Hepatocyte (in vitro differentiated cells): ENCODE measurements at regions not wholly inside any gene's neighbourhood (a gene's known extent, or its start where the extent isn't known, plus 50 kb on each side); places are given as distances from the start of the nearest gene placed in this dataset.
"Not testable (repeated sequence)": the region's sequence is repeated elsewhere in the genome, so short reads cannot be mapped to it uniquely, and the experiment has no call there.

Experiments
- DNase-seq: peaks from one replicate; pipeline ENCODE4 v3.0.0-alpha.2; 2016; ENCODE audit warnings: low spot score
- H2AFZ ChIP-seq: fragments of 200-600 bp; sonication (generic); 2 replicates; pipeline ENCODE4 v1.6.0; 2016; ENCODE audit warnings: antibody characterized with exemption, mild to moderate bottlenecking
- H3K27ac ChIP-seq: fragments of 200-600 bp; sonication (generic); 2 replicates; pipeline ENCODE4 v1.5.1; 2016; ENCODE audit warnings: mild to moderate bottlenecking
- H3K27me3 ChIP-seq: fragments of 200-600 bp; sonication (generic); 2 replicates; pipeline ENCODE4 v1.6.1; 2016
- H3K36me3 ChIP-seq: fragments of 200-600 bp; sonication (generic); replicated peaks from 2 replicates; pipeline ENCODE4 v1.5.1; 2016; ENCODE audit warnings: low read depth; ENCODE audit not compliant: insufficient read depth
- H3K4me1 ChIP-seq: fragments of 200-600 bp; sonication (generic); 2 replicates; pipeline ENCODE4 v1.5.1; 2016; ENCODE audit warnings: mild to moderate bottlenecking, moderate library complexity; ENCODE audit not compliant: insufficient read depth
- H3K4me2 ChIP-seq: fragments of 200-600 bp; sonication (generic); 2 replicates; pipeline ENCODE4 v1.6.0; 2016
- H3K4me3 ChIP-seq: fragments of 200-600 bp; sonication (generic); 2 replicates; pipeline ENCODE4 v1.5.1; 2016; ENCODE audit warnings: mild to moderate bottlenecking
- H3K79me2 ChIP-seq: fragments of 200-600 bp; sonication (generic); 2 replicates; pipeline ENCODE4 v1.6.0; 2017; ENCODE audit warnings: mild to moderate bottlenecking
- H3K9me2 ChIP-seq: fragments of 200-600 bp; sonication (generic); replicated peaks from 2 replicates; pipeline ENCODE4 v1.6.0; 2017; ENCODE audit warnings: mild to moderate bottlenecking; ENCODE audit not compliant: insufficient read depth
- H3K9me3 ChIP-seq: fragments of 200-600 bp; sonication (generic); 2 replicates; pipeline ENCODE4 v1.5.1; 2016; ENCODE audit warnings: low read depth, mild to moderate bottlenecking
- H4K20me1 ChIP-seq: fragments of 200-600 bp; sonication (generic); 2 replicates; pipeline ENCODE4 v1.6.0; 2016; ENCODE audit warnings: mild to moderate bottlenecking; ENCODE audit not compliant: insufficient read depth, poor library complexity, severe bottlenecking
- CTCF ChIP-seq: fragments of 200-600 bp; sonication (generic); IDR thresholded peaks from 2 replicates; pipeline ENCODE4 v1.5.1; 2016; ENCODE audit warnings: antibody characterized with exemption, mild to moderate bottlenecking; ENCODE audit not compliant: poor library complexity
- EZH2 ChIP-seq: fragments of 200-600 bp; sonication (generic); IDR thresholded peaks from 2 replicates; pipeline ENCODE4 v1.6.1; 2016; ENCODE audit warnings: antibody characterized with exemption, mild to moderate bottlenecking, borderline replicate concordance
- EZH2phosphoT487 ChIP-seq: fragments of 200-600 bp; sonication (generic); IDR thresholded peaks from one replicate; pipeline ENCODE4 v1.6.1; 2018; ENCODE audit warnings: antibody characterized with exemption, mild to moderate bottlenecking, low read depth, moderate library complexity; ENCODE audit not compliant: unreplicated experiment, severe bottlenecking
- WGBS: methylation state at CpG from one replicate; pipeline ENCODE4 v1.1.6; 2016; ENCODE audit warnings: low lambda C conversion rate; ENCODE audit errors: missing lambda C conversion rate; 5-methylcytosine and 5-hydroxymethylcytosine counted together

GRCh38 chr5:136453986-136454758 lies 88.8 kb upstream of the TRPC7 start:
- TF ChIP-seq EZH2 (no peak), CTCF (no peak), EZH2phosphoT487 (no peak)
- H3K36me3 ChIP-seq = no peaks in the 10 kb centered on the region
- no peak for DNase-seq
- H3K9me3 ChIP-seq = no peaks in the 10 kb centered on the region
- no peaks in the 10 kb centered on the region for H3K79me2 ChIP-seq
- no peaks in the 10 kb centered on the region for H3K9me2 ChIP-seq
- no peak overlapping the region for H3K27ac ChIP-seq
- H3K4me1 ChIP-seq = no peaks in the 10 kb centered on the region
- WGBS = 79% methylated on average over 4 of the region's 4 CpGs
- H3K27me3 ChIP-seq = no peaks in the 10 kb centered on the region
- H2AFZ ChIP-seq = no peak overlapping the region
- H3K4me2 ChIP-seq = no peak overlapping the region
- no peaks in the 10 kb centered on the region for H4K20me1 ChIP-seq
- H3K4me3 ChIP-seq = no peak overlapping the region

GRCh38 chr5:136453199-136453598 lies 87.9 kb upstream of the TRPC7 start:
- Histone ChIP-seq H3K9me2 (no peaks in the 10 kb centered on the region), H3K27me3 (no peaks in the 10 kb centered on the region), H3K9me3 (no peaks in the 10 kb centered on the region), H3K4me1 (no peaks in the 10 kb centered on the region), H3K4me2 (no peak overlapping the region), H3K79me2 (no peaks in the 10 kb centered on the region), H3K27ac (no peak overlapping the region), H3K4me3 (no peak overlapping the region), H4K20me1 (no peaks in the 10 kb centered on the region), H3K36me3 (no peaks in the 10 kb centered on the region), H2AFZ (no peak overlapping the region)
- TF ChIP-seq CTCF (no peak), EZH2 (no peak), EZH2phosphoT487 (no peak)
- no peak for DNase-seq

GRCh38 chr5:136447576-136447975 lies 82.2 kb upstream of the TRPC7 start:
- 62% methylated on average over 2 of the region's 2 CpGs for WGBS
- H3K9me2 ChIP-seq = not testable (repeated sequence)

GRCh38 chr5:136446565-136446964 lies 81.2 kb upstream of the TRPC7 start:
- Histone ChIP-seq H3K27me3 (no peaks in the 10 kb centered on the region), H4K20me1 (no peaks in the 10 kb centered on the region), H3K4me2 (no peak overlapping the region), H3K4me1 (no peaks in the 10 kb centered on the region), H3K27ac (no peak overlapping the region), H3K79me2 (no peaks in the 10 kb centered on the region), H3K9me3 (peaks cover 1% of the 10 kb centered on the region), H2AFZ (no peak overlapping the region), H3K4me3 (no peak overlapping the region), H3K36me3 (no peaks in the 10 kb centered on the region), H3K9me2 (no peaks in the 10 kb centered on the region)
- DNase-seq = no peak
- WGBS = 95% methylated on average over 6 of the region's 6 CpGs
- TF ChIP-seq EZH2 = no peak
- no peak for TF ChIP-seq EZH2phosphoT487
- no peak for TF ChIP-seq CTCF

More at GRCh38 chr5:136447576-136447975, 82.2 kb upstream of the TRPC7 start:
- H3K4me3 ChIP-seq, H3K4me1 ChIP-seq, H3K9me3 ChIP-seq, H3K27ac ChIP-seq, H3K4me2 ChIP-seq, H4K20me1 ChIP-seq, H2AFZ ChIP-seq, DNase-seq, H3K27me3 ChIP-seq, H3K36me3 ChIP-seq, H3K79me2 ChIP-seq: not testable (repeated sequence)

- H3K36me3 ChIP-seq, H4K20me1 ChIP-seq, H2AFZ ChIP-seq, H3K4me2 ChIP-seq, H3K9me3 ChIP-seq, H3K9me2 ChIP-seq, DNase-seq, H3K4me3 ChIP-seq, H3K79me2 ChIP-seq, H3K27ac ChIP-seq, H3K4me1 ChIP-seq, H3K27me3 ChIP-seq: not testable (repeated sequence)
- 97% methylated on average over 12 of the region's 12 CpGs for WGBS
These were observed 78.8 kb upstream of the TRPC7 start for GRCh38 chr5:136444099-136444498.
